ENCODE measurements at regions not wholly inside any gene's neighbourhood (a gene's known extent, or its start where the extent isn't known, plus 50 kb on each side); places are given as distances from the start of the nearest gene placed in this dataset.

DNA sequence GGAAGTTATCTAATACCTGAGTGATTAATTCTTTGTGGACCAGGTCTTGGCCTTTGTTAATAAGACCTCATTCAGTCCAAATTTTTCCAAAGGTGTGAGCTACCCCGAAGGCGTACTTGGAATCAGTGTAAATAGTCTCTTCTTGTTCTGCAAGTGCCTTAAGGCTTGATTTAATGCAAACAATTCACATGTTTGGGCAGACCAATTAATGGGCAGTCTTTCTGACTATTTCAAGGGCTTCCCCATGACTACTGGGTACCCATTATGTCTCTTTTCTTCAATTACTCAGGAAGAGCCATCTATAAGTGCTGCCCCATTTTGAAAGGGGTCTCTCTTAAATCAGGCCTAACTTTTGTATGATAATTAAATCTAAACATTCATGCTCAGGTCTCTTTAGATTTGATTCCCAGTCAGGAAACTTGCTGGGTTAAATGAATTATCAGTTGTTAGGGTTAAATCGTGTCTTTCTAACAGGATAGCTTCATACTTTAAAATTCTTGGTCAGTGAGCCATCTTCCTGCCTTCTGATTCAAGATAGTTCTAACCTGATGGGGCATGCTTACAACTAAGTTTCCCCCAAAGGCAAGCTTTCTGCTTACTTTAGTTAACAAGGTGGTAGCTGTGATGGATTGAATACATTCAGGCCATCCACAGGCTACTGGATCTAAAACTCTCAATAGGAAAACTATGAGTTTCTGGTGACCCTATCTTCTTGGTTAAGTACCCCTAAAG is 179.6 kb downstream of the CCNG2 start:
- TF ChIP-seq POLR2AphosphoS5 (IDR thresholded peaks at IDR 0.05; ENCODE audit: low read depth, low read length) (no peak), TEAD4 (IDR thresholded peaks at IDR 0.05; ENCODE audit: borderline replicate concordance, insufficient read depth) (no peak), RCOR1 (IDR thresholded peaks at IDR 0.05; ENCODE audit: low read length) (no peak), EP300 (IDR thresholded peaks at IDR 0.05; ENCODE audit: borderline replicate concordance in 1 of 2, low read depth in 1 of 2, low read length in 1 of 2) (no peak), FOSL2 (IDR thresholded peaks at IDR 0.05; ENCODE audit: borderline replicate concordance, low read depth) (no peak)
- TF ChIP-seq, protein P1, sequence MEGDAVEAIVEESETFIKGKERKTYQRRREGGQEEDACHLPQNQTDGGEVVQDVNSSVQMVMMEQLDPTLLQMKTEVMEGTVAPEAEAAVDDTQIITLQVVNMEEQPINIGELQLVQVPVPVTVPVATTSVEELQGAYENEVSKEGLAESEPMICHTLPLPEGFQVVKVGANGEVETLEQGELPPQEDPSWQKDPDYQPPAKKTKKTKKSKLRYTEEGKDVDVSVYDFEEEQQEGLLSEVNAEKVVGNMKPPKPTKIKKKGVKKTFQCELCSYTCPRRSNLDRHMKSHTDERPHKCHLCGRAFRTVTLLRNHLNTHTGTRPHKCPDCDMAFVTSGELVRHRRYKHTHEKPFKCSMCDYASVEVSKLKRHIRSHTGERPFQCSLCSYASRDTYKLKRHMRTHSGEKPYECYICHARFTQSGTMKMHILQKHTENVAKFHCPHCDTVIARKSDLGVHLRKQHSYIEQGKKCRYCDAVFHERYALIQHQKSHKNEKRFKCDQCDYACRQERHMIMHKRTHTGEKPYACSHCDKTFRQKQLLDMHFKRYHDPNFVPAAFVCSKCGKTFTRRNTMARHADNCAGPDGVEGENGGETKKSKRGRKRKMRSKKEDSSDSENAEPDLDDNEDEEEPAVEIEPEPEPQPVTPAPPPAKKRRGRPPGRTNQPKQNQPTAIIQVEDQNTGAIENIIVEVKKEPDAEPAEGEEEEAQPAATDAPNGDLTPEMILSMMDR (IDR thresholded peaks at IDR 0.05) = no peak
- TF ChIP-seq, protein P2, sequence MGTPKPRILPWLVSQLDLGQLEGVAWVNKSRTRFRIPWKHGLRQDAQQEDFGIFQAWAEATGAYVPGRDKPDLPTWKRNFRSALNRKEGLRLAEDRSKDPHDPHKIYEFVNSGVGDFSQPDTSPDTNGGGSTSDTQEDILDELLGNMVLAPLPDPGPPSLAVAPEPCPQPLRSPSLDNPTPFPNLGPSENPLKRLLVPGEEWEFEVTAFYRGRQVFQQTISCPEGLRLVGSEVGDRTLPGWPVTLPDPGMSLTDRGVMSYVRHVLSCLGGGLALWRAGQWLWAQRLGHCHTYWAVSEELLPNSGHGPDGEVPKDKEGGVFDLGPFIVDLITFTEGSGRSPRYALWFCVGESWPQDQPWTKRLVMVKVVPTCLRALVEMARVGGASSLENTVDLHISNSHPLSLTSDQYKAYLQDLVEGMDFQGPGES (IDR thresholded peaks at IDR 0.05; ENCODE audit: low read depth, low read length) = no peak

All from SK-N-SH (cell line).